GM12801 (cell line): ENCODE measurements at regions not wholly inside any gene's neighbourhood (a gene's known extent, or its start where the extent isn't known, plus 50 kb on each side); places are given as distances from the start of the nearest gene placed in this dataset.

ENCODE experiments used
- CTCF ChIP-seq: IDR thresholded peaks from one replicate; pipeline ENCODE4 v1.5.1; 2011; ENCODE audit warnings: control low read depth; ENCODE audit not compliant: insufficient read length; ENCODE audit errors: extremely low read depth

GRCh38 chr13:95437561-95437960 is 115.0 kb upstream of the CLDN10 start:
- TF ChIP-seq CTCF = no peak

GRCh38 chr13:95438297-95438696 is 114.2 kb upstream of the CLDN10 start:
- TF ChIP-seq CTCF = no peak

- TF ChIP-seq CTCF = no peak
Observed at GRCh38 chr13:95440441-95441088, 112.0 kb upstream of the CLDN10 start.

- no peak for TF ChIP-seq CTCF
Observed at GRCh38 chr13:95441326-95441725, 111.2 kb upstream of the CLDN10 start.

GRCh38 chr13:95444006-95444730 is 108.4 kb upstream of the CLDN10 start:
- no peak for TF ChIP-seq CTCF

DNA sequence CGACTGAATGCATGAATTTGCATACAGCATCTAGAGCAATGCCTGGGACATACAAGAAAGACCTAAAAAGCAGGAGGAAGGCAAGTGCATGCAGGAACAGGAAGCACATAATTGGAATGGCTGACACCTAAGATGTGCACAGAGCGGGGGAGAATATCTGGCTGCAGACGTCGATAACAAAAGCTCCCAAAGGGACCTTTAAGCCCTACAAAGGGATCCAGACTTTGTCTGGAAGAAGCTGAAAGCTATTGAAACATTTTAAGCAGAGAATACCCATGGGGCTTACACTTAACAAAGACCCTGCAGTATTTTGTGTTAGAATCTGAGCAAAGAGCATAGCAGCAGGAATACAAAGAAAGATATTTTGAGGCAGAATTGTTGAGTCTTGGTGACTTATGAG is 107.4 kb upstream of the CLDN10 start:
- no peak for TF ChIP-seq CTCF

DNA sequence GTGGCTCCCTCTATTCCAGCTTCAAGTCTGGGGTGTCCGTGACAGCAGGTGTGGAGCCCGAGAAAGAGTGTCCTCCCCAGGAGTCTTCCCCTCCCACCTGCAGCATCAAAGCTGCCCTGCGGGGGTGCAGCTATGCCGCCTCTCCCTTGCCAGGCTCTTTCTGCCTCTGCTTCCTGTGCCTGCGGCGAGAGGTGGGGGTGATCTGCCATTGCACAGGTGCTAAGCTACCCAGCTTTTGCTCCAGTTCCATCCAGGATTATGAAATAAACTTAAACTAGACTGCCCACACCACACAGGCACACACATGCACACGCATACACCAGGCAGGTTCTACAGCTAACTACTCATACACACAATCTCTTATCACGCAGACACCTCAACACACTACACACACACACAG is 104.7 kb upstream of the CLDN10 start:
- no peak for TF ChIP-seq CTCF
